ENCODE measurements at regions not wholly inside any gene's neighbourhood (a gene's known extent, or its start where the extent isn't known, plus 50 kb on each side); places are given as distances from the start of the nearest gene placed in this dataset.

GRCh38 chr4:110271986-110272385, 73.6 kb upstream of the ELOVL6 start:
- Histone ChIP-seq H3K4me2 (no peak overlapping the region), H3K9me2 (ENCODE audit: insufficient read depth) (no peaks in the 10 kb centered on the region), H3K36me3 (ENCODE audit: insufficient read depth) (no peaks in the 10 kb centered on the region), H2AFZ (no peak overlapping the region), H3K27ac (ENCODE audit: low read depth) (no peak overlapping the region), H3K27me3 (ENCODE audit: insufficient read depth) (no peaks in the 10 kb centered on the region), H3F3A (replicated peaks; ENCODE audit: low read depth) (no peaks in the 10 kb centered on the region), H3K79me2 (replicated peaks; ENCODE audit: insufficient read depth) (no peaks in the 10 kb centered on the region), H3K4me1 (ENCODE audit: insufficient read depth) (no peaks in the 10 kb centered on the region; the same call in 1 of the 2 replicates), H3K4me3 (no peak overlapping the region), H4K20me1 (replicated peaks; ENCODE audit: insufficient read depth) (no peaks in the 10 kb centered on the region)
- no peak for ATAC-seq
- TF ChIP-seq NANOG (IDR thresholded peaks at IDR 0.05; ENCODE audit: borderline replicate concordance): no peak
- no peak overlapping the region for H3K4me3 Mint-ChIP-seq
- no peaks in the 10 kb centered on the region for H3K9me3 Mint-ChIP-seq
- peaks cover 10% of the 10 kb centered on the region; the same call in 2 of the 3 replicates for H3K4me1 Mint-ChIP-seq
- H3K36me3 Mint-ChIP-seq (ENCODE audit: low read depth): no peaks in the 10 kb centered on the region
- peaks cover 3% of the 10 kb centered on the region for H3K27me3 Mint-ChIP-seq (ENCODE audit: insufficient read depth, low read depth, poor library complexity)
- DNase-seq (ENCODE audit: low spot score): no peak
- H3K27ac Mint-ChIP-seq: no peak overlapping the region

GRCh38 chr4:110270492-110271197, 72.2 kb upstream of the ELOVL6 start:
- Mint-ChIP-seq H3K36me3 (ENCODE audit: low read depth) (no peaks in the 10 kb centered on the region), H3K27me3 (ENCODE audit: insufficient read depth, low read depth, poor library complexity) (peaks cover 3% of the 10 kb centered on the region), H3K4me3 (no peak overlapping the region), H3K27ac (no peak overlapping the region), H3K4me1 (peaks cover 10% of the 10 kb centered on the region; the same call in 2 of the 3 replicates), H3K9me3 (no peaks in the 10 kb centered on the region)
- no peaks in the 10 kb centered on the region for H4K20me1 ChIP-seq (replicated peaks; ENCODE audit: insufficient read depth)
- H3K27ac ChIP-seq (ENCODE audit: low read depth): no peak overlapping the region
- H3K9me2 ChIP-seq (ENCODE audit: insufficient read depth): no peaks in the 10 kb centered on the region
- no peaks in the 10 kb centered on the region for H3K36me3 ChIP-seq (ENCODE audit: insufficient read depth)
- no peak overlapping the region for H3K4me3 ChIP-seq
- H3K4me1 ChIP-seq (ENCODE audit: insufficient read depth): no peaks in the 10 kb centered on the region; the same call in 1 of the 2 replicates
- H3K79me2 ChIP-seq (replicated peaks; ENCODE audit: insufficient read depth): no peaks in the 10 kb centered on the region
- no peak overlapping the region for H3K4me2 ChIP-seq
- H2AFZ ChIP-seq: no peak overlapping the region
- DNase-seq (ENCODE audit: low spot score): no peak
- ATAC-seq: no peak
- no peaks in the 10 kb centered on the region for H3F3A ChIP-seq (replicated peaks; ENCODE audit: low read depth)
- no peaks in the 10 kb centered on the region for H3K27me3 ChIP-seq (ENCODE audit: insufficient read depth)
- no peak for TF ChIP-seq POLR2AphosphoS5 (IDR thresholded peaks at IDR 0.05; ENCODE audit: low read depth)
- TF ChIP-seq ZNF114 (CRISPR knock-in tag; IDR thresholded peaks at IDR 0.05): no peak
- TF ChIP-seq ETS1 (IDR thresholded peaks at IDR 0.05): no peak
- no peak for TF ChIP-seq ZNF462 (CRISPR knock-in tag; IDR thresholded peaks at IDR 0.05)
- no peak for TF ChIP-seq EZH2 (IDR thresholded peaks at IDR 0.05; ENCODE audit: low read depth, unreplicated experiment)
- TF ChIP-seq REST (IDR thresholded peaks at IDR 0.05; ENCODE audit: unreplicated experiment): no peak
- TF ChIP-seq CTCF (conservative IDR thresholded peaks at IDR 0.05; ENCODE audit: low read depth in 2 of 2): no peak
